Hypothalamus (tissue), 51 donors: ENCODE measurements at regions not wholly inside any gene's neighbourhood (a gene's known extent, or its start where the extent isn't known, plus 50 kb on each side); places are given as distances from the start of the nearest gene placed in this dataset.
A peak's percentile ranks its signal among the peaks of the same experiment; 100 is the strongest.

Experiments
- DNase-seq, 51 donors: peaks; one replicate each; lab custom pipeline; 2025; lab: John Stamatoyannopoulos, UW

GRCh38 chr11:115939104-115939730 is 435.0 kb upstream of the CADM1 start:
- DNase-seq: no peak

- no peak for DNase-seq
Measured at GRCh38 chr11:115933564-115933963, 429.3 kb upstream of the CADM1 start.

- no peak for DNase-seq
Measured at GRCh38 chr11:115931548-115932083, 427.4 kb upstream of the CADM1 start.

GRCh38 chr11:115930886-115931547 is 426.8 kb upstream of the CADM1 start:
- peak in 3 of 51 donors; percentile 5 to 19 (median 9) for DNase-seq

GRCh38 chr11:115930291-115930690 is 426.1 kb upstream of the CADM1 start:
- DNase-seq: peak in 13 of 51 donors; percentile 5 to 47 (median 11)

- no peak for DNase-seq
Measured at GRCh38 chr11:115929618-115930129, 425.5 kb upstream of the CADM1 start.

- no peak for DNase-seq
Measured at GRCh38 chr11:115928811-115929210, 424.6 kb upstream of the CADM1 start.

- no peak for DNase-seq
Measured at GRCh38 chr11:115927823-115928329, 423.7 kb upstream of the CADM1 start.

- no peak for DNase-seq
Measured at GRCh38 chr11:115926601-115927000, 422.4 kb upstream of the CADM1 start.

- no peak for DNase-seq
Measured at GRCh38 chr11:115926138-115926537, 421.9 kb upstream of the CADM1 start.

GRCh38 chr11:115925568-115926090 is 421.4 kb upstream of the CADM1 start:
- no peak for DNase-seq

- DNase-seq: no peak
Measured at GRCh38 chr11:115924744-115925567, 420.7 kb upstream of the CADM1 start.

GRCh38 chr11:115922876-115923275 is 418.7 kb upstream of the CADM1 start:
- DNase-seq: no peak

- DNase-seq: no peak
Measured at GRCh38 chr11:115921986-115922385, 417.8 kb upstream of the CADM1 start.

- DNase-seq: no peak
Measured at GRCh38 chr11:115921540-115921939, 417.3 kb upstream of the CADM1 start.

GRCh38 chr11:115920841-115921480 is 416.7 kb upstream of the CADM1 start:
- no peak for DNase-seq

- DNase-seq: no peak
Measured at GRCh38 chr11:115920092-115920461, 415.9 kb upstream of the CADM1 start.

- DNase-seq: no peak
Measured at GRCh38 chr11:115919341-115920091, 415.3 kb upstream of the CADM1 start.

- no peak for DNase-seq
Measured at GRCh38 chr11:115918576-115918975, 414.4 kb upstream of the CADM1 start.
